H1 (cell line): ENCODE measurements at regions not wholly inside any gene's neighbourhood (a gene's known extent, or its start where the extent isn't known, plus 50 kb on each side); places are given as distances from the start of the nearest gene placed in this dataset.

Source experiments
- ASH2L ChIP-seq: fragments of 200-600, 300-600 bp; sonication (generic); IDR thresholded peaks from one replicate; pipeline ENCODE4 v1.7.1; 2017; ENCODE audit warnings: low read length
- CTBP2 ChIP-seq: IDR thresholded peaks from 2 replicates; pipeline ENCODE4 v1.7.0; 2011; ENCODE audit warnings: borderline replicate concordance, mild to moderate bottlenecking, moderate library complexity, mixed read lengths, low read length; ENCODE audit not compliant: insufficient read depth, insufficient read length
- GTF2F1 ChIP-seq: IDR thresholded peaks from 2 replicates; pipeline ENCODE4 v1.6.1; 2012; ENCODE audit warnings: low read depth, low read length, improper control_type of control experiment, borderline replicate concordance
- HDAC2 ChIP-seq, 2 experiments: fragments of 300-600 bp in 1 of 2; sonication (generic) in 1 of 2; IDR thresholded peaks; 2 replicates each; pipeline ENCODE4 v1.6.1; 2011 to 2012; ENCODE audit warnings: low read depth in 2 of 2, low read length in 2 of 2, mild to moderate bottlenecking in 2 of 2, moderate library complexity in 2 of 2, borderline replicate concordance in 1 of 2, inconsistent platforms in 1 of 2
- RBBP5 ChIP-seq: IDR thresholded peaks from 2 replicates; pipeline ENCODE4 v1.7.1; 2012; ENCODE audit warnings: low read depth, mild to moderate bottlenecking, inconsistent platforms, low read length, moderate library complexity, borderline replicate concordance
- SIX5 ChIP-seq: IDR thresholded peaks from 2 replicates; pipeline ENCODE4 v1.6.1; 2011; ENCODE audit warnings: mild to moderate bottlenecking, low read depth, low read length

DNA sequence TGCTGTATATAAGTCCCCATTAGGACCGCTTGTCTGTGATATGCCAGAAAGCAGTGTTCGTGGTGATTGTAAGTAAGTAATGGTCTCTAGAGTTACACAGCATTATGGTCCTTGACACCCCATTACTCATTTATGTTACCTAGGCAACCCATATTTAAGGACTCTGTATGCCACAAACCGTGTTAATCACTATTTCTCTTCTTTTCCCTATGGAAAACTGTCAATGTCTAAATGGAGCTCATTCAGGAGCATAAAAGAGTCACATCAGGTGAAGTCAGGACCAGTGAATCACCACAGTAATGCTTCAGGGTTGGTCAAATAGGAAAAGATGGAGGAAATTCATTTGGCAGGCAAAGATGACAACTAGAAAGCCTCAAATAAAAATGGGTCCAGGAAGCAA, 146.6 kb upstream of the PEX5L start (continued):
- TF ChIP-seq HDAC2 (IDR thresholded peaks at IDR 0.05; ENCODE audit: borderline replicate concordance in 1 of 2, low read depth in 2 of 2, low read length in 2 of 2) (no peak), SIX5 (no peak), GTF2F1 (no peak), CTBP2 (no peak), RBBP5 (no peak), ASH2L (no peak)
